Fibroblast of lung (primary cell): ENCODE measurements at regions not wholly inside any gene's neighbourhood (a gene's known extent, or its start where the extent isn't known, plus 50 kb on each side); places are given as distances from the start of the nearest gene placed in this dataset.

Source experiments
- DNase-seq, 2 donors: peaks; one replicate each; pipeline versions ENCODE4 v3.0.0 to v3.0.0-alpha.2; 2010; ENCODE audit warnings: low read depth in 2 of 2
- H2AFZ ChIP-seq: 2 replicates; pipeline ENCODE4 v1.5.1; 2012; ENCODE audit warnings: low read length, control low read depth, inconsistent platforms
- H3K27ac ChIP-seq: 2 replicates; pipeline ENCODE4 v1.5.1; 2011; ENCODE audit warnings: low read length, control low read depth; ENCODE audit not compliant: insufficient read depth
- H3K27me3 ChIP-seq: 2 replicates; pipeline ENCODE4 v1.5.1; 2011; ENCODE audit warnings: mild to moderate bottlenecking, low read length; ENCODE audit not compliant: control insufficient read depth, insufficient read depth
- H3K36me3 ChIP-seq: 2 replicates; pipeline ENCODE4 v1.5.1; 2011; ENCODE audit warnings: low read length; ENCODE audit not compliant: control insufficient read depth, insufficient read depth
- H3K4me1 ChIP-seq: 2 replicates; pipeline ENCODE4 v1.5.1; 2011; ENCODE audit warnings: low read length; ENCODE audit not compliant: control insufficient read depth, insufficient read depth; ENCODE audit errors: extremely low read depth
- H3K4me2 ChIP-seq: 2 replicates; pipeline ENCODE4 v1.5.1; 2011; ENCODE audit warnings: low read length, control low read depth; ENCODE audit not compliant: insufficient read depth; ENCODE audit errors: extremely low read depth
- H3K4me3 ChIP-seq, 4 experiments: fragments of 200-600 bp in 1 of 4; sonication (generic) in 1 of 4; replicated peaks in 1 of 4; 2 replicates each; pipeline ENCODE4 v1.5.1; 2011 to 2016; ENCODE audit warnings: low read length in 4 of 4, low read depth in 3 of 4, mild to moderate bottlenecking in 3 of 4, control low read depth in 2 of 4, inconsistent platforms in 1 of 4, mixed read lengths in 1 of 4; ENCODE audit not compliant: insufficient read depth in 1 of 4; ENCODE audit errors: control extremely low read depth in 1 of 4
- H3K79me2 ChIP-seq: 2 replicates; pipeline ENCODE4 v1.5.1; 2012; ENCODE audit warnings: mild to moderate bottlenecking, low read length, inconsistent platforms; ENCODE audit not compliant: control insufficient read depth, insufficient read depth
- H3K9ac ChIP-seq: 2 replicates; pipeline ENCODE4 v1.5.1; 2011; ENCODE audit warnings: mild to moderate bottlenecking, low read length, control low read depth; ENCODE audit not compliant: insufficient read depth
- H3K9me3 ChIP-seq: 2 replicates; pipeline ENCODE4 v1.5.1; 2012; ENCODE audit warnings: low read depth, low read length; ENCODE audit not compliant: control insufficient read depth, insufficient read depth
- H4K20me1 ChIP-seq: 2 replicates; pipeline ENCODE4 v1.5.1; 2011; ENCODE audit warnings: low read length; ENCODE audit not compliant: control insufficient read depth, insufficient read depth; ENCODE audit errors: extremely low read depth
- EZH2 ChIP-seq: IDR thresholded peaks from 2 replicates; pipeline ENCODE4 v1.5.1; 2012; ENCODE audit warnings: low read length, control low read depth, mild to moderate bottlenecking; ENCODE audit errors: missing control alignments
- TF ChIP-seq, protein P1 (sequence below), 2 donors: IDR thresholded peaks in 1 of 2; conservative IDR thresholded peaks in 1 of 2; 1 replicate in 1 of 2; 2 replicates in 1 of 2; pipeline ENCODE4 v1.5.1; 2011 to 2012; ENCODE audit warnings: low read length in 2 of 2, control low read depth in 1 of 2, inconsistent platforms in 1 of 2, low read depth in 1 of 2, mild to moderate bottlenecking in 1 of 2

DNA sequence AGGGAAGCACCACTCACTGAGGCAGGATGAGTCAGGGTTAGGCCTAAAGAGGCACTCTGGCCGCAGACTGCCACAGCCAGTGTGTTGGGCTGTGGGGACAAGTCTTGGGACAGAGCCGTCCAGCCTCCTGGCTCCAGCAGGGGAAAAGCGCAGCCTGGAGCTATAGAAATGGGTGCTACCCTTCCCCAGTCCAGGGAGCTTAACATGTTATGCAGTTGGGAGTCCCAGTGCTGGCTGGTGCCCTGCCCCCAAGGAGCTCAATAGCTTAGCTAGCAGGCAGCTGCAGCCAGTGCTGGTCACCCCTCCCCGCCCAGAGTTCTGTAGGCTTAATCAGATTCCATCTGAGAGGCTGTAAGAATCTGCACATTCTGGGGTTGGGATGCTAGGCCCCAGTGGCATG lies 399.6 kb upstream of the TUSC1 start:
- Histone ChIP-seq H3K4me2 (no peak overlapping the region), H3K79me2 (no peaks in the 10 kb centered on the region), H3K9me3 (no peaks in the 10 kb centered on the region), H4K20me1 (no peaks in the 10 kb centered on the region), H3K27me3 (no peaks in the 10 kb centered on the region), H3K27ac (no peak overlapping the region), H3K4me1 (no peaks in the 10 kb centered on the region), H3K4me3 (no peak overlapping the region), H2AFZ (no peak overlapping the region), H3K9ac (no peak overlapping the region), H3K36me3 (no peaks in the 10 kb centered on the region)
- no peak for DNase-seq
- TF ChIP-seq EZH2: no peak
- TF ChIP-seq, protein P1, sequence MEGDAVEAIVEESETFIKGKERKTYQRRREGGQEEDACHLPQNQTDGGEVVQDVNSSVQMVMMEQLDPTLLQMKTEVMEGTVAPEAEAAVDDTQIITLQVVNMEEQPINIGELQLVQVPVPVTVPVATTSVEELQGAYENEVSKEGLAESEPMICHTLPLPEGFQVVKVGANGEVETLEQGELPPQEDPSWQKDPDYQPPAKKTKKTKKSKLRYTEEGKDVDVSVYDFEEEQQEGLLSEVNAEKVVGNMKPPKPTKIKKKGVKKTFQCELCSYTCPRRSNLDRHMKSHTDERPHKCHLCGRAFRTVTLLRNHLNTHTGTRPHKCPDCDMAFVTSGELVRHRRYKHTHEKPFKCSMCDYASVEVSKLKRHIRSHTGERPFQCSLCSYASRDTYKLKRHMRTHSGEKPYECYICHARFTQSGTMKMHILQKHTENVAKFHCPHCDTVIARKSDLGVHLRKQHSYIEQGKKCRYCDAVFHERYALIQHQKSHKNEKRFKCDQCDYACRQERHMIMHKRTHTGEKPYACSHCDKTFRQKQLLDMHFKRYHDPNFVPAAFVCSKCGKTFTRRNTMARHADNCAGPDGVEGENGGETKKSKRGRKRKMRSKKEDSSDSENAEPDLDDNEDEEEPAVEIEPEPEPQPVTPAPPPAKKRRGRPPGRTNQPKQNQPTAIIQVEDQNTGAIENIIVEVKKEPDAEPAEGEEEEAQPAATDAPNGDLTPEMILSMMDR (conservative IDR thresholded peaks at IDR 0.05 in 1 of 2, IDR thresholded peaks at IDR 0.05 in 1 of 2; ENCODE audit: low read depth in 1 of 2, low read length in 2 of 2): no peak

DNA sequence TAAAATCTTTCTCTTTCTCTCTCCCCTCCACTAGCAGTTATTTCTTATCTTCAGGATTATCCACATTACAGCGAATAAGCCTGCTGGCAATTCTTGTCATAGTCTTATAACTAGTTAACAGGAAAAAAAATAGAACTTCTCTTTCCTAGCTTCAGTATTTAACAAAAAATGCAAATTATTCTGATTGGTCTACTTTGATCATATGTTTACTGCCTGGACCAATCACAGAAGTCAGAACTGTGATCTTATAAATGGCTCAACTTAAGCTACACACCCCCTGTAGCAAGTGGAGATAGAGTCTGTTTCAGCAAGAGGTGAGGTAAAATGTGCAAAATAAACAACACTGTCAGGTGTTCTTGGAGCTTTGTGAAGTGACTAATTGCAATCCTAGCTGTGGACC lies 389.4 kb upstream of the TUSC1 start:
- Histone ChIP-seq H3K27ac (no peak overlapping the region), H4K20me1 (no peaks in the 10 kb centered on the region), H3K79me2 (no peaks in the 10 kb centered on the region), H2AFZ (no peak overlapping the region), H3K9me3 (no peaks in the 10 kb centered on the region), H3K4me1 (no peaks in the 10 kb centered on the region), H3K4me2 (no peak overlapping the region), H3K9ac (no peak overlapping the region), H3K4me3 (no peak overlapping the region), H3K27me3 (no peaks in the 10 kb centered on the region), H3K36me3 (no peaks in the 10 kb centered on the region)
- TF ChIP-seq EZH2: no peak
- TF ChIP-seq, protein P1 (conservative IDR thresholded peaks at IDR 0.05 in 1 of 2, IDR thresholded peaks at IDR 0.05 in 1 of 2; ENCODE audit: low read depth in 1 of 2, low read length in 2 of 2): no peak
- DNase-seq: no peak

DNA sequence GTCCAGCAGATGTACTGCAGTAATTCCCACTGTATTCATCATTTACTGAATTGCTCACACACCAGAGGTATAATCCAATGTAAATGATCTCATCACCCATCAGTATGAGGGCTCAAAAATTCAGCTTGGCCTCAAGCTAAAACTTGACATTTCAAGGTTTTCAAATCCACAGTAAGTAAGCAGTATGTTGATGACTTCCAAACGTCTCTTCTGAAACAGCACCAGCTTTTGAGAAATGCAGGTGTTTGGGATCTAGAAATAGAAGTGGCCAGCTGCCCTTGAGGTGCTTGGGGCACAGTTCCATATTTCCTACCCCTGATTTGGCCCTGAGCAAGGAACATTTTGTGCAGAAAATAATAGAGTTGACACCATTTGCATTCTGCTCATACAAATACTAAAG lies 388.0 kb upstream of the TUSC1 start:
- no peaks in the 10 kb centered on the region for H3K36me3 ChIP-seq
- H3K79me2 ChIP-seq: no peaks in the 10 kb centered on the region
- no peak overlapping the region for H3K4me2 ChIP-seq
- no peak overlapping the region for H2AFZ ChIP-seq
- no peak overlapping the region for H3K4me3 ChIP-seq
- H3K27ac ChIP-seq: no peak overlapping the region
- H4K20me1 ChIP-seq: no peaks in the 10 kb centered on the region
- no peaks in the 10 kb centered on the region for H3K27me3 ChIP-seq
- H3K9ac ChIP-seq: no peak overlapping the region
- TF ChIP-seq, protein P1 (conservative IDR thresholded peaks at IDR 0.05 in 1 of 2, IDR thresholded peaks at IDR 0.05 in 1 of 2; ENCODE audit: low read depth in 1 of 2, low read length in 2 of 2): no peak
- no peak for TF ChIP-seq EZH2
- no peaks in the 10 kb centered on the region for H3K9me3 ChIP-seq
- DNase-seq: no peak
- no peaks in the 10 kb centered on the region for H3K4me1 ChIP-seq
